ENCODE measurements at regions not wholly inside any gene's neighbourhood (a gene's known extent, or its start where the extent isn't known, plus 50 kb on each side); places are given as distances from the start of the nearest gene placed in this dataset.

DNA sequence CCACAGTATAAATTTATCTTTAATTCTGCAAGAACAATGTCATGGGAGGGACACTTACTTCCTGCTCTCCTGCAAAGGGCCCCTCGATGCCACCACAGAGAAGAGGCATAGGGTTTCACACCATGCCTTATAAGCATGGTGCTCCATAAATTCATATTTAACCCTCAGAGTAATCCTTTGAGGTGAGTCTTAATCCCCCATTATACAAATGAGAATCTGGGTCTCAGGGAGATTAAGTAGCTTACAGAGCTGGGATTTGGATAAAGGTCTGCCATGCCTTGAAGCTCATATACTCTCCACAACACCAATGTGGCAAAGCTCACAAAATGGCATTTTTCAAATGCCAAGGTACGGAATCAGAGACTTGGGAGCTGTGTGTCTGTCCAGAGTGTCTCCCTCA is 268.5 kb upstream of the CCL2 start:
- Histone ChIP-seq H3K4me3 (no peak overlapping the region), H3K27me3 (no peaks in the 10 kb centered on the region), H3K4me1 (no peaks in the 10 kb centered on the region), H3K36me3 (no peaks in the 10 kb centered on the region), H3K27ac (no peak overlapping the region), H3K9me3 (no peaks in the 10 kb centered on the region)
- DNase-seq (no peak), ATAC-seq (no peak)
- intact Hi-C loops (cut with DNase I) = no loop called here
- TF ChIP-seq, protein P1, sequence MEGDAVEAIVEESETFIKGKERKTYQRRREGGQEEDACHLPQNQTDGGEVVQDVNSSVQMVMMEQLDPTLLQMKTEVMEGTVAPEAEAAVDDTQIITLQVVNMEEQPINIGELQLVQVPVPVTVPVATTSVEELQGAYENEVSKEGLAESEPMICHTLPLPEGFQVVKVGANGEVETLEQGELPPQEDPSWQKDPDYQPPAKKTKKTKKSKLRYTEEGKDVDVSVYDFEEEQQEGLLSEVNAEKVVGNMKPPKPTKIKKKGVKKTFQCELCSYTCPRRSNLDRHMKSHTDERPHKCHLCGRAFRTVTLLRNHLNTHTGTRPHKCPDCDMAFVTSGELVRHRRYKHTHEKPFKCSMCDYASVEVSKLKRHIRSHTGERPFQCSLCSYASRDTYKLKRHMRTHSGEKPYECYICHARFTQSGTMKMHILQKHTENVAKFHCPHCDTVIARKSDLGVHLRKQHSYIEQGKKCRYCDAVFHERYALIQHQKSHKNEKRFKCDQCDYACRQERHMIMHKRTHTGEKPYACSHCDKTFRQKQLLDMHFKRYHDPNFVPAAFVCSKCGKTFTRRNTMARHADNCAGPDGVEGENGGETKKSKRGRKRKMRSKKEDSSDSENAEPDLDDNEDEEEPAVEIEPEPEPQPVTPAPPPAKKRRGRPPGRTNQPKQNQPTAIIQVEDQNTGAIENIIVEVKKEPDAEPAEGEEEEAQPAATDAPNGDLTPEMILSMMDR (IDR thresholded peaks at IDR 0.05) = no peak

DNA sequence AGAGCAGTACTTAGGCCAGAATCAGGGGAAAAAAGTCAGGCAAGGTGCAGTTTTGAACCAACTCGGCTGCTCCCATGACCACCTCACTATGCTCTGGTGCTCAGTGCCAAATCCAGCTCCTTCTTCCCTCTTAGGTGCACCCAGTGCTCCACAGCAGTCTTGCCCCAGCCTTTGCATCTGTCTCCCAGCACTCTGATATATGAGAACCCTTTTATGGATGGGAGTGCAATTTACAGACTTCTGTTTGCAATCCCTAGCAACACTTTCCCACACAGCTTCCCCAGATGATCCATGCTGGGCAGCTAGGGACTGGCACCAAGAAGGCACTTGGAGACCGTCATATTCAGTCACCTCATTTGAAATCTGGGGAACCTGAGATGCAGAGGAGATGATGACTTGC is 267.9 kb upstream of the CCL2 start:
- Histone ChIP-seq H3K4me3 (no peak overlapping the region), H3K36me3 (no peaks in the 10 kb centered on the region), H3K27ac (no peak overlapping the region), H3K9me3 (no peaks in the 10 kb centered on the region), H3K27me3 (no peaks in the 10 kb centered on the region), H3K4me1 (no peaks in the 10 kb centered on the region)
- ATAC-seq (no peak), DNase-seq (no peak)
- intact Hi-C loops (cut with DNase I) = no loop called here
- TF ChIP-seq, protein P1 (IDR thresholded peaks at IDR 0.05) = no peak

DNA sequence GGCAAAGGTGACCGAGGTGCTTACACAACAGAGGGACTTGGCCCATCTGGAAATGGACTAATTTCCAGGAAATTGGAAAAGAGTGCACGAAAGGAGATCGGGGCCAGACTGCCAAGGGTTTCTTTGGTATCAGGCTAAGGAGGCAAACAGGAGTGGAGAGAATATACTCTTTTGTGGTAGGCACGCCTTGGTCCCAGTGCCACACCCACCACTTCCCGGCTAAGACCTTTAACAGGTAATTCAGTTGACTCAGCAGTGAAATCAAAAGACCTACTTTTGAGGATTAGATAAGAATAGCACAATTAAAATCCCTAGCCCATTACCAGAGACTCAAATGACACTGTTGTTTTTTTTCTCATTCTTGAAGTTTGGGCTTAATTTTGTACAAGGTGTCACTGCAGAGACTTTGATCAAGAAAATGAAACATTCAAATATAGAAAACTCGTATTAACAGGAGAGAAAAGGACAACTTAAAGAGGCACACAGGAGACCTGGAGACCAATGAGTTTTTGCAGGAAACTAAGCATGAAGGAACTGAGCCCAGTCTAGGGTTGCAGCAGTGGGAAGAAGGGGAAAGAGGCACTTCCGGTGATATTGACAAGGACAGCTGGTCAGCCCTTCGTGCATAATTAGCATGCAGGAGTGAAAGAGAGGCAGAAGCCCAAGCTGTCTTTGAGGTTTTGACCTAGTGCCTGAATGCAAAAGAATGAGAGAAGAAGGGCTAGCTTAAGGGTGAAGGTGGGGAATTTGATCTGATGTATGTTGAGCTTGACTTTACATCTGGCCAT is 265.5 kb upstream of the CCL2 start:
- no peak overlapping the region for H3K4me3 ChIP-seq
- TF ChIP-seq, protein P1 (IDR thresholded peaks at IDR 0.05) = no peak
- H3K9me3 ChIP-seq = no peaks in the 10 kb centered on the region
- H3K27me3 ChIP-seq = no peaks in the 10 kb centered on the region
- ATAC-seq (no peak), DNase-seq (no peak)
- intact Hi-C loops (cut with DNase I) = no loop called here
- H3K27ac ChIP-seq = no peak overlapping the region
- H3K4me1 ChIP-seq = no peaks in the 10 kb centered on the region
- H3K36me3 ChIP-seq = no peaks in the 10 kb centered on the region

DNA sequence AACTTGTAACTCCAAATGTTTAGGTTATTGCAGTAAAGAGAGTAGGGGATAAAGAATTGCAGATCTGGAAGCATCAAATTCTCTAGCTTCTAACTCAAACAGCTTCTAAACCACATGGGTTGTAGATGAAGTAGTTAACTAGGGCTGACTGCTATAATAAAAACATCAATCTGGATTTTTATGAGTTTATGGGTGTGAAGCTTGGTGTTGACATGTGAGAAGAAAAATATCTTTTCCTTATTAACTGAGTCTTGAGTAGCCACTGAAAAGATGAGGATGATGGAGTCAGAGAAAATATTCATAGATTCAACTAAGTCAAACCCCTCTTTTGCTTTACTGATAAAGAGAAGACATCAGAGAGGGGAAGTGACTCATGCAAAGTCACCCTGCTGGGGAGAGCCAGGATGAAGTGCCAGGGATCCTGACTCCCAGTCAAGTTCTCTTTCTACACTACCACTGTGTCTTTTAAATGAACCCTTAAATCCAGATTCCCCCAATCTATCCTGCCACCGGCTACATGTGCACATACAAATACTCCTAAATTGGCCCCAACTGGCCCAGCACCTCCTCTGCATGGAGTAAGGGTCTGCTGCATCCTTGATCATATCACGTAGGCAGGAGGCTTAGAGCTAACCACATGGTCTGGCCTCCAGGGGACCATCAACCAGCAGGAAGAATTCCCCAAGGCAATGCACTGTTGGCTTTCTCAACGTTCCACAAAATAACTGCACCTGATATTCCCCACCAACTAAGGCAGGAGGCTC is 264.0 kb upstream of the CCL2 start:
- ATAC-seq (no peak), DNase-seq (no peak)
- Histone ChIP-seq H3K36me3 (no peaks in the 10 kb centered on the region), H3K4me3 (no peak overlapping the region), H3K4me1 (no peaks in the 10 kb centered on the region), H3K27me3 (no peaks in the 10 kb centered on the region), H3K9me3 (no peaks in the 10 kb centered on the region), H3K27ac (no peak overlapping the region)
- intact Hi-C loops (cut with DNase I) = no loop called here
- TF ChIP-seq, protein P1 (IDR thresholded peaks at IDR 0.05) = no peak

DNA sequence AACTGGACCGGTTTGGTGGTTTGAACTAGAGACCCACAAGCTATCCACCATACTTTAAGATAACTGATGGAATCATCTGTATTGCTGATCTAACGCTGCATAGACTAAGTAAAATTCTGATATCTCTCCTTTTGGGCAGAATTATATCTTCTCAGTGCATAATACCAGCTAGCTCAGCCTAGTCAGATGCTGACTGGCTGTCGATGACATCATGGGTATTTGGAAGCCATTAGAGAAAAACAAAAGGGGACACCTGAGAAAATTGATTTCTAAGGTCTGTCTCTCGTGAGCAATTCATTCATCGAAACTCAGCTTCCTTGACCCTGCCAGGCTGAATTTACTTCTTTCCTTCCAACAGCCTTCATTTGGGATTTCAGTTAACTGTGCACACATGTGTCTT is 263.0 kb upstream of the CCL2 start:
- no peak overlapping the region for H3K4me3 ChIP-seq
- ATAC-seq (no peak), DNase-seq (no peak)
- intact Hi-C loops (cut with DNase I) = no loop called here
- H3K36me3 ChIP-seq = no peaks in the 10 kb centered on the region
- no peaks in the 10 kb centered on the region for H3K27me3 ChIP-seq
- no peaks in the 10 kb centered on the region for H3K9me3 ChIP-seq
- TF ChIP-seq, protein P1 (IDR thresholded peaks at IDR 0.05) = no peak
- no peaks in the 10 kb centered on the region for H3K4me1 ChIP-seq
- no peak overlapping the region for H3K27ac ChIP-seq

Data from upper lobe of right lung (tissue), 1 donor.